ENCODE measurements at regions not wholly inside any gene's neighbourhood (a gene's known extent, or its start where the extent isn't known, plus 50 kb on each side); places are given as distances from the start of the nearest gene placed in this dataset.

- TF ChIP-seq CTCF (conservative IDR thresholded peaks at IDR 0.05; ENCODE audit: low read length) (no peak), EZH2phosphoT487 (IDR thresholded peaks at IDR 0.05; ENCODE audit: borderline replicate concordance, low read depth, low read length) (no peak)
Observed at GRCh38 chr10:81367132-81367531, 507.9 kb upstream of the NRG3 start.

Data from OCI-LY7 (cell line).